ENCODE measurements at regions not wholly inside any gene's neighbourhood (a gene's known extent, or its start where the extent isn't known, plus 50 kb on each side); places are given as distances from the start of the nearest gene placed in this dataset.
A peak's percentile ranks its signal among the peaks of the same experiment; 100 is the strongest.

- Mint-ChIP-seq H3K4me1 (peaks cover 5% of the 10 kb centered on the region), H3K9me3 (no peaks in the 10 kb centered on the region), H3K36me3 (no peaks in the 10 kb centered on the region), H3K27ac (no peak overlapping the region), H3K27me3 (ENCODE audit: low read depth in 3 of 3) (peaks cover 0 to 4% (median 0%) of the 10 kb centered on the region in 3 donors), H3K4me3 (no peak overlapping the region)
- Histone ChIP-seq H2AFZ (ENCODE audit: insufficient read depth, low read depth, low read length, poor library complexity, severe bottlenecking) (no peak overlapping the region), H3K4me1 (ENCODE audit: control insufficient read depth in 1 of 2, insufficient read depth in 2 of 2, low read length in 2 of 2) (peaks cover 0 to 7% of the 10 kb centered on the region in 2 donors), H3K79me2 (ENCODE audit: insufficient read depth, low read length) (no peaks in the 10 kb centered on the region), H3K9ac (ENCODE audit: insufficient read depth, low read length, poor library complexity, severe bottlenecking) (no peak overlapping the region), H3K36me3 (replicated peaks in 1 of 2; ENCODE audit: control insufficient read depth in 1 of 2, insufficient read depth in 2 of 2, low read length in 2 of 2) (no peaks in the 10 kb centered on the region), H3K4me3 (replicated peaks in 1 of 3; ENCODE audit: low read depth in 2 of 3, low read length in 3 of 3) (no peak overlapping the region), H3K27me3 (ENCODE audit: control insufficient read depth in 2 of 2, insufficient read depth in 2 of 2, low read length in 2 of 2) (no peaks in the 10 kb centered on the region), H3K27ac (ENCODE audit: low read depth in 1 of 2, low read length in 2 of 2) (no peak overlapping the region), H3K9me3 (replicated peaks in 1 of 2; ENCODE audit: control insufficient read depth in 1 of 2, insufficient read depth in 1 of 2, low read length in 2 of 2) (no peaks in the 10 kb centered on the region), H4K20me1 (ENCODE audit: insufficient read depth, low read length) (no peaks in the 10 kb centered on the region), H3K4me2 (replicated peaks; ENCODE audit: extremely low read depth, low read length, poor library complexity, severe bottlenecking) (no peak overlapping the region)
- no CpG with 5 or more reads among the region's 2 CpGs for WGBS (ENCODE audit: insufficient coverage)
- DNase-seq, result no peak
- TF ChIP-seq CTCF (IDR thresholded peaks at IDR 0.05), result no peak
- intact Hi-C loops (cut with micrococcal nuclease), result no loop called here
Observed at GRCh38 chr18:24545651-24546050, 85.2 kb downstream of the HRH4 start.

- H3K4me1 ChIP-seq (ENCODE audit: control insufficient read depth in 1 of 2, insufficient read depth in 2 of 2, low read length in 2 of 2), result peaks cover 0 to 7% of the 10 kb centered on the region in 2 donors
- Mint-ChIP-seq H3K4me1 (peaks cover 5% of the 10 kb centered on the region), H3K9me3 (no peaks in the 10 kb centered on the region), H3K36me3 (no peaks in the 10 kb centered on the region), H3K27ac (no peak overlapping the region), H3K27me3 (ENCODE audit: low read depth in 3 of 3) (peaks cover 0 to 4% (median 0%) of the 10 kb centered on the region in 3 donors), H3K4me3 (no peak overlapping the region)
- no peaks in the 10 kb centered on the region for H3K9me3 ChIP-seq (replicated peaks in 1 of 2; ENCODE audit: control insufficient read depth in 1 of 2, insufficient read depth in 1 of 2, low read length in 2 of 2)
- H3K27me3 ChIP-seq (ENCODE audit: control insufficient read depth in 2 of 2, insufficient read depth in 2 of 2, low read length in 2 of 2), result no peaks in the 10 kb centered on the region
- no peak overlapping the region for H3K9ac ChIP-seq (ENCODE audit: insufficient read depth, low read length, poor library complexity, severe bottlenecking)
- H4K20me1 ChIP-seq (ENCODE audit: insufficient read depth, low read length), result no peaks in the 10 kb centered on the region
- no peaks in the 10 kb centered on the region for H3K36me3 ChIP-seq (replicated peaks in 1 of 2; ENCODE audit: control insufficient read depth in 1 of 2, insufficient read depth in 2 of 2, low read length in 2 of 2)
- WGBS (ENCODE audit: insufficient coverage), result 7% methylated on average over 3 of the region's 4 CpGs
- peak in 2 of 3 donors; percentile 2 to 24 for DNase-seq
- H2AFZ ChIP-seq (ENCODE audit: insufficient read depth, low read depth, low read length, poor library complexity, severe bottlenecking), result no peak overlapping the region
- H3K27ac ChIP-seq (ENCODE audit: low read depth in 1 of 2, low read length in 2 of 2), result no peak overlapping the region
- intact Hi-C loops (cut with micrococcal nuclease), result no loop called here
- H3K79me2 ChIP-seq (ENCODE audit: insufficient read depth, low read length), result no peaks in the 10 kb centered on the region
- H3K4me3 ChIP-seq (replicated peaks in 1 of 3; ENCODE audit: low read depth in 2 of 3, low read length in 3 of 3), result no peak overlapping the region
- no peak overlapping the region for H3K4me2 ChIP-seq (replicated peaks; ENCODE audit: extremely low read depth, low read length, poor library complexity, severe bottlenecking)
- no peak for TF ChIP-seq CTCF (IDR thresholded peaks at IDR 0.05)
Observed at GRCh38 chr18:24546307-24546706, 85.9 kb downstream of the HRH4 start.

Measured in CD14-positive monocyte (primary cell).